Dermis blood vessel endothelial cell (primary cell): ENCODE measurements at regions not wholly inside any gene's neighbourhood (a gene's known extent, or its start where the extent isn't known, plus 50 kb on each side); places are given as distances from the start of the nearest gene placed in this dataset.
A peak's percentile ranks its signal among the peaks of the same experiment; 100 is the strongest.
"Not testable (repeated sequence)": the region's sequence is repeated elsewhere in the genome, so short reads cannot be mapped to it uniquely, and the experiment has no call there.

Experiments used
- DNase-seq: peaks from one replicate; pipeline ENCODE4 v3.0.0; 2010

DNA sequence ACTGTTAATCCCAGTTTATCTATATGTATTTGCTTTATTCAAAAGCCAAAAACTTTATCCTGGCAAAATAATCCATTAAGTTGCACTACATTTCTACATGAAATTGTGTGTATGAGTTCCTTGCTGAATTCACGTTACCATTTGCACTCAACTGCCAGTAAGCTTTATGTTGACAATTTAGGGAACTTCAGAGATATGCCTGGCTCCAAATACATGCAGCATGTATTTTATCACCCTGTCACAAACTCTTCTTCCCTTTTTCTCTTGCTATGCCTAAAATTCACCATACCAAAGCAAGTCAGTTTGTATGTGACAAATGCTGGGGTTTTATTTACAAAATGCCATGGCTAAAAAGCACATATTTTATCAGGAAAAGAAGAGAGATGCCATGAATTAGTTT is 157.6 kb upstream of the CDH2 start:
- DNase-seq: no peak

GRCh38 chr18:28332071-28332470 is 155.1 kb upstream of the CDH2 start:
- DNase-seq: no peak

GRCh38 chr18:28331551-28331950 is 154.6 kb upstream of the CDH2 start:
- DNase-seq: no peak

GRCh38 chr18:28313602-28314001 is 136.7 kb upstream of the CDH2 start:
- DNase-seq: no peak

DNA sequence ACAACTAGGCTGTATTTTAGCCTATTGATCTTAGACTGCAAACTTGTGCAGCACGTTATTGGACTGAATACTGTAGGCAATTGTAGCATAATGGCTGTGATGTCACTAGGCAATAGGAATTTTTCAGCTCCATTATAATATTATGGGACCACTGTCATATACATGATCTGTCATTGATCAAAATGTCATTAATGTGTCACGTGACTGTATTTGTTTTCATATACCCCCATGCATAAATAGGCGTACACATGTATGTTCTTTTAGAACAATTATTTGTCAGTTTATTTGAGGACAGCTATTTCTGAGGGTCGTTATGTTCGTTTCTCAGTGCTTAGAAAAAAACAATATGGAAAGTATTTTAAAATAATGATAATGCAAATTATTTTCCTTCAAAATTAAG is 111.9 kb upstream of the CDH2 start:
- no peak for DNase-seq

DNA sequence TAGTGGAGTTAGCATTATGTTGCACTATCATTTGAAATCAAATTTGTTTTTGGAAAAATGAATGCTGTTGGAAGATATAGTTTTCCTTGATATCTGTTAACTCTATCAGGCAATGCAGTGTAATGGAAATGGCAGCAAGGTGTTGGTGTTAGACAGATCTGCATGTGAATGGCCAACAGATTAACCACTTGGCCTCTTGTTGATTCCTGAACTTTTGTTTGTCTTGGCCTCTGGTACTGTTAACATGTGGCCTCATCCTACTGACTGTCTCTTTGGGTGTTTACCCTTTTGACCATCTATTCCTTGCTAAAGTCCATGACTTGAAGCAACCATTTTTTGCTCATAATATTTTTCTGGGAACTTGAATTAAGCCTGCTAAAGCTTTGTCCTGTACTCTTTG is 110.2 kb upstream of the CDH2 start:
- no peak for DNase-seq

DNA sequence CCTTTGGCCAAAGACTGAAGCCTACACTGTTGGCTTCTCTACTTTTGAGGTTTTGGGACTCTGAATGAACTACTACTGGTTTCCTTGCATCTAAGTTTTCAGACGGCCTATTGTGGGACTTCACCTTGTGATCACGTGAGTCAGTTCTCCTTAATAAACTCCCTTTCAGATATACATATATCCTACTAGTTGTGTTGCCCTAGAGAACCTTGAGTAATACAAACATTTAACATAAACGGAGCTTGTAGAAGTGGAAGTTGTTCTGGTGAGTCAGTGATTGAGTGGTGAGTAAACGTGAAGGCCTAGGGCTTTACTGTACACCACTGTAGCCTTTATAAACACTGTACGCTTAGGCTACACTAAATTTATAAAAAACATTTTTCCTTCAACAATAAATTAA is 107.2 kb upstream of the CDH2 start:
- no peak for DNase-seq

DNA sequence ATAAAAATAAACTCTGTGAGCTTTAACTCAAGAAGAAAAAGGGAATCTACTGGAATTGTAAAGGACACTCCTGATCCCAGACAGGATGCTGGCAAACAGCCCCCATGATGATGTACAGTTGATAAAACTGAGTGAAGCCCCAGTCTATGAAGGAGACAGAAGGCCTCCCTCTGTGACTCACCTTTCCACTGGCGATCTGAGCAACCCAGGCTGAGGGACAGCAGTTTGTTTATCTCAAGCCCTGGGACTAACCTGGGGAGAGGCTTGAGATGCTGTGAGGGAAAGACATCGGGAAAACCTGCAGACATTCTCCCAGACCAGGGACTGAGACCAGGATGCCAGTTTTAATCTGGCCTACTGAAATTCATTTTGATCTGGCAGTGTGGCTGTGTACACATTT is 104.5 kb upstream of the CDH2 start:
- DNase-seq: no peak

- DNase-seq: no peak
Measured at GRCh38 chr18:28269750-28270149, 92.8 kb upstream of the CDH2 start.

DNA sequence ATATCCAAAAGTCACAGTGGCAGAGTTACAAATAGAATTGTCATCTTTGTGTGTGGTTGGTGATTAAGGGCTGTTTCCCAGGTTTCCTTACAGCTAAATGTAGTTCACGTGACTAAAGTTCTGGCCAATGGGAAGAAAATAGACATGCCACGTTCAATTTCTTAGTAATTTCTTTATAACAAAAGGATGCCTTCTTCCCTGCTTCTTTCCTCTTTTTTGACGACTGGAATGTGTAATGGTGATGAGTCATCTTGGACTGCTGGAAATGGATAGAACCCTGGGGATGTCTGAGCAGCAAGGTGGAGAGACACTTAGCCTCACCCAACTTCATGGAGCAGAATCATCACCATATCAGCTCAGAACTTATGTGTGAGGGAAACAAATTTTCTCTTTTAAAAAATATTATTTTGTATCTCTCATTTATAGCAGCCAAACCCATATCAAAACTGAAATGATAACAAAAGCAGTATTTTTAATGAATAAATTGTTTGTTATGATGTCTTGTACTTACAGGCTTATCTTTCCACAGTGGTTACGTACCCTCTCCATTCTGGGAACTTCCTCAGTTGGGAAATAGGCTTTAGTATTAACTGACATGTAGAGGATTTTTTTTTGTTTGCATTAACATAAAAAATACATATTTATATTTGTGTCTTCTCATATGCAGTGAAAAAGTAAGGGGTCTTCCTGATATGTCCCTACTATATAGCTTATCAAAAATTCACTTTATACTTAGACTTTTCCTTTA is 91.1 kb upstream of the CDH2 start:
- DNase-seq: peak; percentile 12

- DNase-seq: no peak
Measured at GRCh38 chr18:28267276-28267675, 90.3 kb upstream of the CDH2 start.

GRCh38 chr18:28256166-28256565 is 79.2 kb upstream of the CDH2 start:
- DNase-seq: no peak

DNA sequence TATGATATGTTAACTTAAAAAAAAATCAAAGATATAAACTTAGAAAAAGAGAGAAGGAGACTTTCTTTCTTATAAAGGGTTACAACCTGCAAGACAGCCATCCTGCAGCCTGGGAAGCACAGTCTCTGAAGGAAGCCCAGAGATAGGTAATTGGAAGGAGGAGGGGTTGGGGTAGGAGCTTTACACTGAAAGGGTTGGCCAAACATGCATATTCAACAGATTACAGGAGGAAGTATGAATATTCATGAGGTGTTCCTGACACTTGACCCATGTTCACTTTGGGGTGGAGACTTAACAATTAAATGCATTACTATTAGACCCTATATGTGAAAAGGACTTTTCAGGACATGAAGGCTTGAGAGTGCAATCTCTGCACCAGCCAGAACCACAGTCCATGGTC is 71.7 kb upstream of the CDH2 start:
- DNase-seq: no peak

GRCh38 chr18:28240626-28241025 is 63.7 kb upstream of the CDH2 start:
- not testable (repeated sequence) for DNase-seq

- no peak for DNase-seq
Measured at GRCh38 chr18:28236487-28236886, 59.6 kb upstream of the CDH2 start.
